Activated CD8-positive, alpha-beta memory T cell treated with anti-CD3 and anti-CD28 coated beads for 1 hour (primary cell): ENCODE measurements at regions not wholly inside any gene's neighbourhood (a gene's known extent, or its start where the extent isn't known, plus 50 kb on each side); places are given as distances from the start of the nearest gene placed in this dataset.

ENCODE experiments used
- DNase-seq, 2 donors: peaks; one replicate each; pipeline ENCODE4 v3.0.0-alpha.2; 2020; ENCODE audit warnings: low read depth in 1 of 2; ENCODE audit errors: extremely low read depth in 1 of 2

DNA sequence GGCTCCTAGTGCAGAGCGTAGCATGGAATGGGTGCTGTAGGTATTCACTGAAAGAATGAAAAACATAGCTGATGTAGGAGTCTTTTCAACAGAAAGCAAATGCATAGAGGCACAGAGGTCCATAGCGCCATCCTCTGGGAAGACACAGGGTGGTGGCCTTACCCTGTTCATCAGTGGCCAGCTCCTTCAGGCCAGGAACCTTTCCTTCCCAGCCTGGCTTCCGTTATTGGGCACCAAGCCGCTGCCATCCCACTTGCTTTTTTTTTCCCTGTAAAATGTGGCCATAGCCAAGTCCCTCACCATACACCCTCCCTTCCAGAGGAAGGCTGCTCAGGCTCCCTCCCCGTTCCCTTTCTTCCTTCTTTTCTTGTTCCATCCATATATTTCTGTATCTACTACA, 118.1 kb downstream of the ZNF621 start:
- no peak for DNase-seq

DNA sequence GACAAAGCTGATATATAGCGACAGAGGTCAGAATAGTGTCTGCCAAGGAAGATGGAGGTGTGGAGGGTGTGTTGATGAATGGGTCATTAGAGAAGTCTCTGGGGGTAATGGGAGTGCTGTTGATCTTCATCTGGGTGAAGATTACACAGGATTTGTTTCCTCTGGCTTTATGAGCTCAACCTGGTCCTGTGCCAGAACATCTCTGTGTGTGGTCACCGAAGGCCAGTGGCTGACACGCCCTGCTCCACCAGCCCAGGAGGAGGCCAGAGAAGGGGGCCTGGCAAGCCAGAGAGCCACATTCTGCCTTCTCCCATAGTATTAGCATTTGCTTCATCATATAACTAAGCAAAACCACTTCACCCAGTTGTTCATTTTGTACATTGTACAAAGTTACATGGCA, 121.1 kb downstream of the ZNF621 start:
- DNase-seq = no peak

GRCh38 chr3:40649346-40649745, 124.6 kb downstream of the ZNF621 start:
- DNase-seq = no peak

DNA sequence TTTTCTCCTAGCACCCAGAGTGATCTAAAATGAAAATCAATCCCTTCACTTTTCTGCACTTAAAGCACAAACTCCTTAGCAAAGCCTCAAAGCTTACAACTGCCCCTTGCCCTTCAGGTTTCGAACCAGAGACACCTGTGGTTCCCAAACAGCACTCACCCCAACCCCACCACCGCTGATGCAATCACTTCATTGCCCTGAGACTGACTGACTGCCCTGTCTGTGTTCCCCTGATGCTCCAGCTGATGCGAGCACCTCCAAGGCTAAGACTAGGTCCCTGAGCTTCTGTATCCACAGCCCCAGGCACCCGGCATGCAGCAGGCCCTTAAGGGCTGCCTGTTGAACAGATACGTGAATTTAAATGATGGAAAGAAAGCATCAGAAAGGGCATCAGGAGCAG, 127.3 kb downstream of the ZNF621 start:
- DNase-seq = no peak

GRCh38 chr3:40653001-40653400, 128.2 kb downstream of the ZNF621 start:
- no peak for DNase-seq

- DNase-seq = no peak
These were observed 129.1 kb downstream of the ZNF621 start for GRCh38 chr3:40653878-40654277.

- DNase-seq = no peak
These were observed 130.8 kb downstream of the ZNF621 start for GRCh38 chr3:40655551-40655950.

- no peak for DNase-seq
These were observed 132.9 kb downstream of the ZNF621 start for GRCh38 chr3:40657623-40658022.

- no peak for DNase-seq
These were observed 133.5 kb downstream of the ZNF621 start for GRCh38 chr3:40658305-40658704.

- DNase-seq = no peak
These were observed 135.8 kb downstream of the ZNF621 start for GRCh38 chr3:40660554-40660953.

DNA sequence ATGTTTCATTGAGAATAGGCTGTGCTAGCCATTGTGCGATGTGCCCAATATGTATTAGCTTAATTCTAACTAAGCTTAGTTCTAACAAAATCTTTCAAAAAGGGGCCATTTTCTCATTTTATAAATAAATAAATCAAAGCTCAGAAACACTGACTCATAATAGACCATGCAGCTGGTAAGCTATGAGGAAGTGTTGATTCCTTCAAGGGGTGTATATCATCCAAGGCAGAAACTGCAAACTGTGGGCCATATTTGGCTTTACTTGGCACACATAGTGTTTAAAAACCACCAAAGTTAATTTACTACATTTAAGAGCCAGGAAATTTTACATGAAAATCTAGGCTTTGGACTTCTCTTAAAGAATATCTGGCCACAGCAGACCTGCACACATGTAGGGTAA, 136.5 kb downstream of the ZNF621 start:
- no peak for DNase-seq

DNA sequence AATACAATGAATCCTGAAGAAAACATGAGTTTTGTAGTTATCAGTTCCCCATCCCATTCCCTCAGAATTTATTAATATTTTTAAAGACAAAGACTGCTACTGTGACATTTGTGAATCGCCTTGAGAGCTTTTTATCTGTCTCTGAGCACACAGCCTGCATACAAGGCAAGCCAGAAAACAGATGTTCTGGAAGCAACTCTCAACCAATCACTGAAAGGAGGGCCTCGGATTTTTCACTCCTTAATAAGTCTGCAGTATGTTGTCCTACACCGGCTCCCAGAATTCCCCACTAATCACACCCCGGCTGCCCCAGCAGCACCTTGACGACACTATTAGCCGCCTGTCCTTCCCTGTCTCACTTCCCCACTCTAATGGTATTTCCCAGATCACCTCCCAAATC, 138.5 kb downstream of the ZNF621 start:
- no peak for DNase-seq

- DNase-seq = no peak
These were observed 144.4 kb downstream of the ZNF621 start for GRCh38 chr3:40669176-40669575.

DNA sequence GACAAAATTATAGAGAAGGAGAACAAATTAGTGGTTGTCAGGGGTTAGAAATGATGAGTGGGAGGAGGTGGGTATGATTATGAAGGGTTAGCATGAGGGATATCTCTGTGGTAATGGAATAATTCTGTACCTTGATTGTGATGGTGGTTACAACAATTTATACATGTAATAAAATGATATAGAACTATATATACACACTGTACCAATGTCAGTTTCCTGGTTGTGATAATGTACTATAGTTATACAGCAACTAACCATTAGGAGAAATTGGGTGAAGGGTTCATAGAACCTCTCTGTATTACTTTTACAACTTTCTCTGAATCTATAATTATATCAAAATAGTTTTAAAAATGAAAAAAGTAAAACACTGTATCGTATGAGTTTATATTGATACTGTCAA, 148.1 kb downstream of the ZNF621 start:
- no peak for DNase-seq

DNA sequence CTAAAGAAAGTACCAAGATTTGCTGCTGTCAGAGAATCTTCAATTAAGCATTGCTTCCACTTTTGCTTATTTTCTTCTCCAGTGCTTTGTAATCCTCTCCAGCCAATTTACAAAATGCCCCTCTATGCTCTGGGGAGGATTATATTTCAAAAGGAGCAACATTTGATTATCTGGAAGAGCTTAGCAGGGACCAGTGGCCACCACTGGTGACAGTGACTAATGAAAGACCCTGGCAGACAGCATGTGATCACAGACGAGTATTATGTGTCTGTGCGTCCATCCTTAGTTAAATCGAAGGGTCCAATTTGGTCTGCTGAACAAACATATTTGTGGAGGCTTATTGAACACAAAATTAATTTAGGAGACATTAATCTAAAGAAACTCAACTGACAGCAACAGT, 152.6 kb downstream of the ZNF621 start:
- DNase-seq = no peak

GRCh38 chr3:40677749-40678148, 153.0 kb downstream of the ZNF621 start:
- DNase-seq = no peak

DNA sequence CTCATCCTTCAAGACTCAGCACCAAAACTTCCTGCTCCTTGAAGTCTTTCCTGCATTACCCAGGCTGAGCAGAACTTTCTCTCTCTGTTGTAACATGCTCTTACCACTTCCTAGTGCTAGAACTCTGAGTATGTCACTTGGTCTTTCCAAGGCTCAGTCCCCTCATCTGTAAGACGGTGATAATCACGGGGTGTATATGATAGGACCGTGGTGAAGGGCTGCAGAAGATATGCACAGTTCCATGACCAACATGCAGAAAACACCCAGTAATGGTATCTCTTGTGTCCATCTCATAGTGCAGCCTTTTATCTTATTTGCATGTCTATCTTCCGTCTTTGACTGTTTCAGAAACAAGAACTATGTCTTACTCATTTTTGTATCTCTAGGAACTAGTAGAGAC, 154.5 kb downstream of the ZNF621 start:
- no peak for DNase-seq

GRCh38 chr3:40680685-40681657, 156.2 kb downstream of the ZNF621 start:
- no peak for DNase-seq

- no peak for DNase-seq
These were observed 156.9 kb downstream of the ZNF621 start for GRCh38 chr3:40681658-40682055.

DNA sequence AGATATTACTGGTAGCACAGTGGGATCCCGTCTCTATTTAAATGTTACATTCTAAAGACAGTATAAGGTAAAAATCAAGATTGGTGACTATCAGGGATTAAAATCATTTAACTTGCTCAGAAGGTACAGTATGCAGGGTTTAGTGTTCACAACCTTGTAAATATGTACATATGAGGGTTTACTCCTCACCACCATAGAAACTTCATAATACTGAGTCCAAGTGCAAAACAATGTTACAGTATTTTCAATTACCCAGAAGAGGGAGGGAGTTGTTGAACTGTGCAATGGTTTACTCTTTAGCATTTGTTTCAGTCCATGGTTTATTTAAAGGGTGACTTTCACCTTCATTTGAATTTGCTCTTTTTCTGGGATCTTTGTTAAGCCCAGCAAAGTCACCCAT, 165.1 kb downstream of the ZNF621 start:
- no peak for DNase-seq

DNA sequence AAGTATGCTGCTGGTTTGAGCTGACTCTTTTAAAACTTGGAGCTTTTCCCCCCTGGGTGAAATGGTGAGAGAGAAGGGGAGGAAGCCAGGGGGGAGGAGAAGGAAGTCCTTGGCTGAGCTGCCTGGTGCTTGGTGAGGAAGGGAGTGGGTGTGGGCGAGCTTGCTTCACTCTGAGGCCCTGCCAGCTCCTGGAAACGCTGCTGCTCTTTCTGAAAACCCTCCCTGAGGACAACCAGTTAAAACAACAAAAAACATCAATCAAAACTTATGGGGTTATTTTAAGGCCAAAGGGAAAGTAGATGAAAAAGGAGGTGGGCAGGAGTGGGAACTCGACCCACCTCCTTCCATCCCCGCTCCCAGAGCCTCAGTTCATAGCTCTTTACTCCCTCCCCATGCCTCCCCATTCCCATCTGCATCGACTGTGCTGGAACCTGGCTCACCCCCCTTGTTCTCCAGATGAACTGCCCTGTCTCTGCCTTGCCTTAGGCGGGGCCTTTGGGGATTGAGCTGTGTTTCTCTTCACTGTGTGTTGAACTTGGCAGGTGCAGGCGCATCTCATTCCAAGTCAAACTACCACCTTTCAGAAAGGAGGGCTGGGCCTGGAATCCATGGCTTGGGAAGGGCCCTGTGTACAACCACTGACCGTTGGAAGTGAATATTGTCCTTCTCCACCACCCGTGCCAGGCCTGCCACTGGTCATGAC, 166.1 kb downstream of the ZNF621 start:
- no peak for DNase-seq

GRCh38 chr3:40691452-40691861, 166.7 kb downstream of the ZNF621 start:
- no peak for DNase-seq
